ENCODE measurements at regions not wholly inside any gene's neighbourhood (a gene's known extent, or its start where the extent isn't known, plus 50 kb on each side); places are given as distances from the start of the nearest gene placed in this dataset.

- no peak for DNase-seq (ENCODE audit: low spot score in 2 of 2, unreplicated experiment in 2 of 2)
- Mint-ChIP-seq H3K9me3 (peaks cover 5% of the 10 kb centered on the region), H3K4me1 (peaks cover 23% of the 10 kb centered on the region), H3K36me3 (no peaks in the 10 kb centered on the region), H3K27ac (no peak overlapping the region), H3K4me3 (no peak overlapping the region), H3K27me3 (ENCODE audit: low read depth) (peaks cover 7% of the 10 kb centered on the region)
- TF ChIP-seq CTCF (IDR thresholded peaks at IDR 0.05; ENCODE audit: unreplicated experiment): no peak
Measured at GRCh38 chr5:133801431-133801830, 167.0 kb downstream of the C5orf15 start.

DNA sequence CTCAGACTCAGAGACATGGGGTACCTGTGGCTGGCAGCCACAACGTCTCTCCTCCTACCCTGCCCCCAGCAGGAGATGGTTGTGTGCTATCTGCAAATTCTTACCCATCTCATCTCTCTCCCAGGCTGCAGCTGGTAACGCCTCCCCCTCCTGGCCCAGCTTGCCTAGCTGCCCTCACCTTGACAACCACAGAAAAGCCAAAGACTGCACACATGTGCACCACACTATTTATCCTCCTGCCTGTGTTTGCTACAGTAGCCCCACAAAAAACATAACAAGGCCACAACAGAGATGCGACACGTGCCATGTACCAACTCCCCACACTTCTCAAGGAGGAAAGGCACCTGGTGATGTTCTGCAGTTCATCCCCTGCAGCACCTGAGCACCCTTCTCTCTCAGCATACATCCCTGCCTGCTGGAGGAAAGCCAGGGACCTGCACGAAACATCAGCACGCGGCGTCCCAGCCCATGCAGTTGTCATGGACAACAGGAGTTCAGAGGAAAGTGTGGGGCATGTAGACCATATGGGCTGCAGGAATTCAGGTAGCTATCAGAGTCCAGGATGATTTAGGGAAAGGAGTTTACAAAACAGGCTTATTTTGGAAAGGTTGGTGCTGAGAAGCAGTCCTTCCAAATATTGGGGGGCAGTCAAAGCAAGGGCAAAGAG is 168.7 kb downstream of the C5orf15 start:
- Mint-ChIP-seq H3K9me3 (peaks cover 5% of the 10 kb centered on the region), H3K4me3 (no peak overlapping the region), H3K36me3 (no peaks in the 10 kb centered on the region), H3K27ac (no peak overlapping the region), H3K27me3 (ENCODE audit: low read depth) (peaks cover 5% of the 10 kb centered on the region), H3K4me1 (peaks cover 36% of the 10 kb centered on the region)
- no peak for DNase-seq (ENCODE audit: low spot score in 2 of 2, unreplicated experiment in 2 of 2)
- TF ChIP-seq CTCF (IDR thresholded peaks at IDR 0.05; ENCODE audit: unreplicated experiment): no peak

GRCh38 chr5:133797167-133797566 is 171.3 kb downstream of the C5orf15 start:
- Mint-ChIP-seq H3K9me3 (no peaks in the 10 kb centered on the region), H3K4me3 (no peak overlapping the region), H3K27ac (no peak overlapping the region), H3K27me3 (ENCODE audit: low read depth) (peaks cover 5% of the 10 kb centered on the region), H3K36me3 (no peaks in the 10 kb centered on the region), H3K4me1 (peaks cover 43% of the 10 kb centered on the region)
- TF ChIP-seq CTCF (IDR thresholded peaks at IDR 0.05; ENCODE audit: unreplicated experiment): no peak
- no peak for DNase-seq (ENCODE audit: low spot score in 2 of 2, unreplicated experiment in 2 of 2)

- no peak for DNase-seq (ENCODE audit: low spot score in 2 of 2, unreplicated experiment in 2 of 2)
- Mint-ChIP-seq H3K4me3 (no peak overlapping the region), H3K27me3 (ENCODE audit: low read depth) (peaks cover 4% of the 10 kb centered on the region), H3K9me3 (no peaks in the 10 kb centered on the region), H3K4me1 (peaks cover 41% of the 10 kb centered on the region), H3K36me3 (no peaks in the 10 kb centered on the region), H3K27ac (no peak overlapping the region)
- TF ChIP-seq CTCF (IDR thresholded peaks at IDR 0.05; ENCODE audit: unreplicated experiment): no peak
Measured at GRCh38 chr5:133796186-133796585, 172.2 kb downstream of the C5orf15 start.

DNA sequence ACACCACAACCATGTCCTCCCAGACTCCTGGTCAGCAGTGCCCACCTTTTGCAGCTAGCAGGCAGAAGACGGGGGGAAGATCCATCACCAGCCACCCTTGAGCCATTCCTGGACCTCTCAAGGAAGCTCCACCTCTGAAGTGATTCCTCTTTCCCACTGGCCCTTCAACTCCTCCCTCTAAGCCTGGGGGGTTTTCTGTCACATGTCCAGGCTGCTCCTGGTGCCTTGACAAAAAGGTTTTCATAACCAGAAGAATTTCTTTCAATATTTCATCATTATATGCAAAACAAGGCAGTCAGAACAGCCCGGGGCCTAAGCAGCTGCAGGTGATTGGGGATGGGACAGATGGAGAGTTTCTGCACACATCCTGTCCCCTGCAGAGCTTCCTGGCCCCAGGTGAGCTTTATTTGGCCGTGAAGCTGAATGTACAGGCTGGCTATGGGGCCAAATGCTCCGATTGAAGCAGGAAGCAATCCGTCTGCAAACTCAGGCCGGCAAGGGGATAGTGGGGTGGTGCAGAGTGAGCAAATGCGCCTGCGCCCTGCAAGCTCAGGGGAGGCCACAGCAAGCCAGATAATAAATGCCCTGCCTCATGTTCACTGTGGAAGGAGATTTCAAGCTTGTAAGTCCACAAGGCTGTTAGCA is 173.5 kb downstream of the C5orf15 start:
- Mint-ChIP-seq H3K27me3 (ENCODE audit: low read depth) (peaks cover 8% of the 10 kb centered on the region), H3K36me3 (no peaks in the 10 kb centered on the region), H3K4me1 (peaks cover 40% of the 10 kb centered on the region), H3K4me3 (no peak overlapping the region), H3K27ac (no peak overlapping the region), H3K9me3 (no peaks in the 10 kb centered on the region)
- no peak for DNase-seq (ENCODE audit: low spot score in 2 of 2, unreplicated experiment in 2 of 2)
- TF ChIP-seq CTCF (IDR thresholded peaks at IDR 0.05; ENCODE audit: unreplicated experiment): no peak

Measured in mesothelial cell of epicardium (in vitro differentiated cells).